Testis (tissue), 2 donors: ENCODE measurements at regions not wholly inside any gene's neighbourhood (a gene's known extent, or its start where the extent isn't known, plus 50 kb on each side); places are given as distances from the start of the nearest gene placed in this dataset.

Experiments
- DNase-seq: peaks from one replicate; pipeline ENCODE4 v3.0.0-alpha.2; 2019
- H3K27ac ChIP-seq, 2 donors: fragments of 200-600 bp; sonication (generic); one replicate each; pipeline ENCODE4 v1.5.1; 2019
- H3K27me3 ChIP-seq: fragments of 200-600 bp; sonication (generic); one replicate; pipeline ENCODE4 v1.5.1; 2019
- H3K36me3 ChIP-seq: fragments of 200-600 bp; sonication (generic); one replicate; pipeline ENCODE4 v1.5.1; 2017; ENCODE audit warnings: low read depth; ENCODE audit errors: missing control alignments
- H3K4me1 ChIP-seq: fragments of 200-600 bp; sonication (generic); one replicate; pipeline ENCODE4 v1.5.1; 2019
- H3K4me3 ChIP-seq, 2 donors: fragments of 200-600 bp; sonication (generic); one replicate each; pipeline ENCODE4 v1.5.1; 2017 to 2019
- H3K9me3 ChIP-seq: fragments of 200-600 bp; sonication (generic); one replicate; pipeline ENCODE4 v1.5.1; 2017
- POLR2A ChIP-seq: fragments of 450-650 bp; IDR thresholded peaks from one replicate; pipeline ENCODE4 v1.6.1; 2017; ENCODE audit warnings: antibody characterized with exemption, mild to moderate bottlenecking, moderate library complexity
- WGBS, 2 donors: methylation state at CpG; one replicate each; pipeline ENCODE4 v1.1.5; 2018; 5-methylcytosine and 5-hydroxymethylcytosine counted together
- intact Hi-C: fragments of 100-400 bp; cut with DNase I; formaldehyde crosslinking; loops from one replicate; pipeline ENCODE4 v1.15.1; 2023; ENCODE audit warnings: low total_unique reads
- TF ChIP-seq, protein P1 (sequence below), 3 experiments: fragments of 450-650 bp in 2 of 3; fragments of 200-600 bp in 1 of 3; sonication (generic) in 1 of 3; IDR thresholded peaks; one replicate each; pipeline ENCODE4 v1.5.1; 2016 to 2019; ENCODE audit warnings: antibody characterized with exemption in 3 of 3, mild to moderate bottlenecking in 2 of 3, moderate library complexity in 1 of 3

- WGBS, 2 donors, result 70 to 79% methylated on average over 6 of the region's 6 CpGs
- Histone ChIP-seq H3K27ac (no peak overlapping the region), H3K27me3 (no peaks in the 10 kb centered on the region), H3K4me3 (no peak overlapping the region), H3K9me3 (no peaks in the 10 kb centered on the region), H3K36me3 (no peaks in the 10 kb centered on the region), H3K4me1 (no peaks in the 10 kb centered on the region)
- no peak for DNase-seq
- intact Hi-C loops, result no loop called here
- no peak for TF ChIP-seq POLR2A
- TF ChIP-seq, protein P1, sequence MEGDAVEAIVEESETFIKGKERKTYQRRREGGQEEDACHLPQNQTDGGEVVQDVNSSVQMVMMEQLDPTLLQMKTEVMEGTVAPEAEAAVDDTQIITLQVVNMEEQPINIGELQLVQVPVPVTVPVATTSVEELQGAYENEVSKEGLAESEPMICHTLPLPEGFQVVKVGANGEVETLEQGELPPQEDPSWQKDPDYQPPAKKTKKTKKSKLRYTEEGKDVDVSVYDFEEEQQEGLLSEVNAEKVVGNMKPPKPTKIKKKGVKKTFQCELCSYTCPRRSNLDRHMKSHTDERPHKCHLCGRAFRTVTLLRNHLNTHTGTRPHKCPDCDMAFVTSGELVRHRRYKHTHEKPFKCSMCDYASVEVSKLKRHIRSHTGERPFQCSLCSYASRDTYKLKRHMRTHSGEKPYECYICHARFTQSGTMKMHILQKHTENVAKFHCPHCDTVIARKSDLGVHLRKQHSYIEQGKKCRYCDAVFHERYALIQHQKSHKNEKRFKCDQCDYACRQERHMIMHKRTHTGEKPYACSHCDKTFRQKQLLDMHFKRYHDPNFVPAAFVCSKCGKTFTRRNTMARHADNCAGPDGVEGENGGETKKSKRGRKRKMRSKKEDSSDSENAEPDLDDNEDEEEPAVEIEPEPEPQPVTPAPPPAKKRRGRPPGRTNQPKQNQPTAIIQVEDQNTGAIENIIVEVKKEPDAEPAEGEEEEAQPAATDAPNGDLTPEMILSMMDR (IDR thresholded peaks at IDR 0.05), result no peak
Observed at GRCh38 chr2:30074023-30074422, 72.8 kb upstream of the YPEL5 start.

GRCh38 chr2:30078521-30078920 lies 68.3 kb upstream of the YPEL5 start:
- H3K9me3 ChIP-seq, result no peaks in the 10 kb centered on the region
- H3K4me1 ChIP-seq, result no peaks in the 10 kb centered on the region
- H3K27me3 ChIP-seq, result no peaks in the 10 kb centered on the region
- DNase-seq, result no peak
- no peak overlapping the region for H3K4me3 ChIP-seq
- no peaks in the 10 kb centered on the region for H3K36me3 ChIP-seq
- intact Hi-C loops, result no loop called here
- no peak for TF ChIP-seq POLR2A
- TF ChIP-seq, protein P1 (IDR thresholded peaks at IDR 0.05), result no peak
- no peak overlapping the region for H3K27ac ChIP-seq
- 80 to 81% methylated on average over 1 of the region's 1 CpG for whole genome bisulfite sequencing, 2 donors

DNA sequence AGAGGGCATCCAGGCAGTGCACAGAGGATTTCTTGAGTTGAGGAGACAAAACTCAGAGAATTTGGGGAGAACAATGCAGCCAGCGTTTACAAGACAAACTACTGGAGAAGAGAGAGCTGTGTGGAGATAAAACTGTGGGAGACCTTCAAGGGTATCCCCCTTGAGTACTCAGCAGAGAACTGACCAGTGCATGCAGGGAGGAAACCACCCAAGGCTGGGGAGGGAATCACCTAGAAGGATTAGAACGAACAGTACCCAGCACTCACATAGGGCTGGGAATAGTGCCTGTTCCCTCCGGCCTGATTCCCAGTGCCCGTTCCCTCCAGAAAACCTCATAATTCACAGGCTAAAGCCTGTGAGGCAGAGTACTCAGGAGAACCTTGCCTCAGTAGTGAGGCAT lies 61.9 kb upstream of the YPEL5 start:
- no peak for DNase-seq
- TF ChIP-seq, protein P1 (IDR thresholded peaks at IDR 0.05), result no peak
- no peak for TF ChIP-seq POLR2A
- no peaks in the 10 kb centered on the region for H3K4me1 ChIP-seq
- H3K27ac ChIP-seq, result no peak overlapping the region
- H3K36me3 ChIP-seq, result no peaks in the 10 kb centered on the region
- intact Hi-C loops, result no loop called here
- H3K9me3 ChIP-seq, result no peaks in the 10 kb centered on the region
- H3K27me3 ChIP-seq, result no peaks in the 10 kb centered on the region
- 43 to 46% methylated on average over 4 of the region's 4 CpGs for WGBS, 2 donors
- no peak overlapping the region for H3K4me3 ChIP-seq

- H3K9me3 ChIP-seq, result no peaks in the 10 kb centered on the region
- no peaks in the 10 kb centered on the region for H3K27me3 ChIP-seq
- no peaks in the 10 kb centered on the region for H3K36me3 ChIP-seq
- H3K27ac ChIP-seq, result no peak overlapping the region
- TF ChIP-seq, protein P1 (IDR thresholded peaks at IDR 0.05), result no peak
- TF ChIP-seq POLR2A, result no peak
- no peak for DNase-seq
- intact Hi-C loops, result no loop called here
- no peaks in the 10 kb centered on the region for H3K4me1 ChIP-seq
- no peak overlapping the region for H3K4me3 ChIP-seq
Observed at GRCh38 chr2:30089171-30089570, 57.6 kb upstream of the YPEL5 start.

- no peak overlapping the region for H3K4me3 ChIP-seq
- WGBS, 2 donors, result 90 to 93% methylated on average over 7 of the region's 7 CpGs
- no peaks in the 10 kb centered on the region for H3K36me3 ChIP-seq
- H3K4me1 ChIP-seq, result no peaks in the 10 kb centered on the region
- no peak overlapping the region for H3K27ac ChIP-seq
- DNase-seq, result no peak
- H3K27me3 ChIP-seq, result no peaks in the 10 kb centered on the region
- no peaks in the 10 kb centered on the region for H3K9me3 ChIP-seq
- intact Hi-C loops, result no loop called here
- TF ChIP-seq, protein P1 (IDR thresholded peaks at IDR 0.05), result no peak
- TF ChIP-seq POLR2A, result no peak
Observed at GRCh38 chr2:30095402-30095801, 51.4 kb upstream of the YPEL5 start.
